Skin of body (tissue), 1 donor: ENCODE measurements at regions not wholly inside any gene's neighbourhood (a gene's known extent, or its start where the extent isn't known, plus 50 kb on each side); places are given as distances from the start of the nearest gene placed in this dataset.
"Not testable (repeated sequence)": the region's sequence is repeated elsewhere in the genome, so short reads cannot be mapped to it uniquely, and the experiment has no call there.

Source experiments
- DNase-seq: peaks from one replicate; lab custom pipeline; 2025; lab: John Stamatoyannopoulos, UW

- DNase-seq: not testable (repeated sequence)
Observed at GRCh38 chr3:193927413-193928206, 208.3 kb upstream of the HES1 start.

DNA sequence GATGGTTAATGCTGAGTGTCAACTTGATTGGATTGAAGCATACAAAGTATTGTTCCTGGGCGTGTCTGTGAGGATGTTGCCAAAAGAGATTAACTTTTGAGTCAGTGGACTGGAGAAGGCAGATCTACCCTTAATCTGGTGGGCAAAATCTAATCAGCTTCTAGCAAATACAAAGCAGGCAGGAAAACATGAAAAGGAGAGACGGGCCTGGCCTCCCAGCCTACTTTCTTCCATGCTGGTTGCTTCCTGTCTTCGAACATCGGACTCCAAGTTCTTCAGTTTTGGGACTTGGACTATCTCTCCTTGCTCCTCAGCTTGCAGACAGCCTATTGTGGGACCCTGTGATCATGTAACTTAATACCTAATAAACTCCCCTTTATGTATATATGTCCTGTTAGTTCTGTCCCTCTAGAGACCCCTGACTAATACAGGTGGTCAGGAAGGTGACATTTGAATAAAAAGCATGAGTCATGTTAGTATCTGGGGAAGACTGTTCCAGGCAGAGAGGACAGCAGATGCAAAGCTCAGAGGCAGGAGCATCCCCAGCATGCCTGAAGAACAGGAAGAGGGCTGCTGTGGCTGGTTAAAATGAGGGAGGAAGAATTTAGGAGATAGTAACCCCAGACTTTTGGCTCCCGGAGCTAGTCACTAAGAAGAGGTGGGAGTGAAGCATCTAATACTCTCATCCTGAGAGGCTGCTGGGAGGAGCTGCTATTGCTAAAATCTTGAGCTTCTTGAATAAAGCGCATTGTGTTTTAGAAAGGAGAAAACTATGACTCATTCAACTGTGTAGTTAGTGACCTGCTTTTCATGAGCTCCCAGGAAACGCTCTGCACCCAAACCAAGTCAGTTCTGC is 207.4 kb upstream of the HES1 start:
- no peak for DNase-seq

DNA sequence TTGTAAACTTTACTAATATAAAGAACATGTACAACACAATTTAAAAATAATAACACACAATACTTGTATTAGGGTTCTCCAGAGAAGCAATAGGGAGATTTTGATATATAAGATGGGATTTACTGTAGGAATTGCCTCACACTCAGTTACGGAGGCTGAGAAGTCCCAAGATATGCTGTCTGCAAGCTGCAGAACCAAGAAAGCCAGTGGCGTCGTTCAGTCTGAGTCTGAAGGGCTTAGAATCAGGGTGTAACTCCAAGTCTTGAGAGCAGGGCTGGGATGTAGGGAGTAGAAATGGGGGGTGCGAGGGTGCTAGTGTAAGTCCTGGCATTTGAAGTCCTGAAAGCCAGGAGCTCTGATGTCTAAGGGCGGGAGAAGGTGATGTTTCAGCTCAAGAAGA is 206.6 kb upstream of the HES1 start:
- no peak for DNase-seq

GRCh38 chr3:193929921-193930646 is 205.9 kb upstream of the HES1 start:
- DNase-seq: no peak

- no peak for DNase-seq
Observed at GRCh38 chr3:193932136-193932535, 203.8 kb upstream of the HES1 start.

- no peak for DNase-seq
Observed at GRCh38 chr3:193932576-193932975, 203.4 kb upstream of the HES1 start.

GRCh38 chr3:193933451-193933850 is 202.5 kb upstream of the HES1 start:
- DNase-seq: no peak

DNA sequence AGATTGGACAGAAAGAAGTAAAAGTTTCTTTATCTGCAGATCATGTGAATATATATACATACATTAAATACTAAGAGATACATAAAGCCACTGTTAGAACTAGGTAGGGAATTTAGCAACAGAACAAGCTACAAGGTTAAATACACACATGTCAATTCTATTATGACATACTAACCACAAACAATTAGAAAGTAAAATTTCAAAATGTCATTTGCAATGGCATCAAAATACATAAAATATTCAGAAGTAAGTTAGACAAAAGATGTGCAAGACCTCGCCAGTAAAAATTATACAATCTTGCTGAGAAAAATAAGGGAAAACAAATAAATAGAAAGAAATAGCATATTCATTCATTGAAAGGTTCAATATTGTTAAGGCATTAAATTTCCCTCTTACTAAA is 200.0 kb upstream of the HES1 start:
- no peak for DNase-seq

GRCh38 chr3:193938613-193939012 is 197.3 kb upstream of the HES1 start:
- no peak for DNase-seq

GRCh38 chr3:193939527-193939926 is 196.4 kb upstream of the HES1 start:
- DNase-seq: no peak

DNA sequence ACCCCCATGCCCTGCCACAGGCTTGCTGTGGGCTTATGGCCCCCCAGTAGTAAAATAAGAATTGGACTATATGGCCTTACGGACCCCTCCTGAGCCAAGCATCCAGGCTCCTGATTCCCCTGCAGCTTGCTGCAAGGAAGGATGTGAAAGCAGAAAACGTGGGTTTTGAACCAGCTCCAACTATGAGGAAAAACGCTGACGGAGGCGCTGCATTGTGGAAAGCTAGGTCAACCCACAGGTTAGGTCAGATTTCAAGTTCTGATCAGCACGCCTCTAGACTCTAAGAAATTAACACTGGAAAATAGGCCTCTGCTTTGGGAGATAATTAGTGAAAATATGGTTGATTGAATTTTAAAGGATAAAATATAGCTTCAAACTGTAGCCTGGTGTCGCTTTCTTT is 195.4 kb upstream of the HES1 start:
- no peak for DNase-seq

- DNase-seq: no peak
Observed at GRCh38 chr3:193941486-193941885, 194.5 kb upstream of the HES1 start.

DNA sequence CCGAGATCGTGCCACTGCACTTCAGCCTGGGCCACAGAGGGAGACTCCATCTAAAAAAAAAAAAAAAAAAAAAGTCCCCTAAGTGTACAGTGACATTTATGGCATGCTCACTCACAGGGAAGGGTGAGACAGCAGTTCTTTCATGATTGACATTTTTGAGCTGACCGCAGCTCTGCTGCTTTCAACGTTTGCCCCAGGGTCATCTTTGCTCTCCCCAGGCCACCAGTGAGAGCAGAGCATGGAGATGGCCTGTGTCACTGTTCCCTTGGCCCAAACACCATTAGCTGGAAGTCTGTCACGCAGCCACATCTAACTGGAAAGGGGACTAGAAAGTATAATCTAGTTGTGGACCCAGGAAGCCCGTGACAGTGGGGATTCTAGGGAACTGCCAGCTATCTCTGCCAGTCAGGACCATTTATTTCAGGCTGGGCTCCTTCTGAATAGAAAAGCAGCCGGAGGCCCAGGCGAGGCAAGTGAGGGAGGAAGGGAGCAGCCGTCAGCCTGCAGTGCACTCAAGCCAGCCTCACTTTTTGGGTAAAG is 193.4 kb upstream of the HES1 start:
- DNase-seq: no peak

GRCh38 chr3:193943200-193943599 is 192.7 kb upstream of the HES1 start:
- no peak for DNase-seq

GRCh38 chr3:193943851-193944517 is 192.0 kb upstream of the HES1 start:
- no peak for DNase-seq

DNA sequence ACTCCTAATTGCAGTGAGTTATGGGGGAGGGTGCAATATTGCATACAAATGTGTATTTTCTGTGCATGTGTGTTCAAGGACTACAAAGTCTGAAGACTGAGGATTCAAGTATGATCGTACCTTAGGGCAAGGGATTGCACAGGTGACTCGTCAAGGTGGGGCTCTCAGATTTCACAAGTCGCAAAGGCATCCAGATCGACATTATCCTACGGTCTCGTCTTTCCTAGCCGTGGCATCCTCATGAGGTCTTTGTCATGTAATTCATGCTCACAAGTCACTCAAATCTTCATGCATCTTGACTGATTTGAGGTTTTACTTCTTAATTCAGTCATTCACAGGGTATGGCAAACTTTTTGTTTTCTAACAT is 191.4 kb upstream of the HES1 start:
- DNase-seq: no peak

DNA sequence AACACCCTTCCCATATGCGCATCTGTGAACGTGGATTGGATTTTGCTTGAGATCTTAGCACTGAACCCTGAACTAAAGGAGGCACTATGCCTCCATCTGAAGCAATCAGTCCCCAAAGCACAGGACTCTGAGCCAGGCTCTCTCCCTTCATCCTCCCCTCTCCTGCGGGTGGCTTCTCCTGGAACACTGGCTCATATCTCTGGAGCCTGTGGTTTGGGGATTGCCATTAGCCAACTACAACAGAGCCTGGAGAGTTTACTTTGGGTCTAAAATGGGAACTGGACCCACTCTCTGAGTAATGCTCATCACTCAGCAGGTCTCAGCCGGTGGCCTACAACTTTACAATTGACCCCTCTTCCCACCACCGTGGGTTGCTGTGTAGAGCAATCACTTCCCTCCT is 190.8 kb upstream of the HES1 start:
- DNase-seq: no peak

DNA sequence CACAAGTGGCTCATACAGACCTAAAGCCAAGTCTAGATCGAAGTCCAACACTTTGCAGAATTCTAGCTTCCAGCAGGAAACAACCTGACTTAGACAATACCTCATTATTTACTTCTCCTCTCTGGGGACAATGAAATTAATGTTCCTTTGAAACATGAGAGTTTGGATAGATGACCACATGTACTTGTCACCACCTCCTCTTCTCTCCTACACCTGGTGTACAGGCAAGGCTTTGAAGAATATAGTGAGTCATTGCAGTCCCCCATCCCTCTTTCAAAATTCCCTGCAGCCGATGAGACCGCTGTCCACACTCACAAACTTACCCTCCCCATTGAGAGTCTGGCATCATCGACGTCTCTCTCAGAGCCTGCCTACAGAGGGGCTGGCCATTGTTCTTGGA is 189.0 kb upstream of the HES1 start:
- DNase-seq: no peak

- DNase-seq: no peak
Observed at GRCh38 chr3:193947596-193947995, 188.4 kb upstream of the HES1 start.

DNA sequence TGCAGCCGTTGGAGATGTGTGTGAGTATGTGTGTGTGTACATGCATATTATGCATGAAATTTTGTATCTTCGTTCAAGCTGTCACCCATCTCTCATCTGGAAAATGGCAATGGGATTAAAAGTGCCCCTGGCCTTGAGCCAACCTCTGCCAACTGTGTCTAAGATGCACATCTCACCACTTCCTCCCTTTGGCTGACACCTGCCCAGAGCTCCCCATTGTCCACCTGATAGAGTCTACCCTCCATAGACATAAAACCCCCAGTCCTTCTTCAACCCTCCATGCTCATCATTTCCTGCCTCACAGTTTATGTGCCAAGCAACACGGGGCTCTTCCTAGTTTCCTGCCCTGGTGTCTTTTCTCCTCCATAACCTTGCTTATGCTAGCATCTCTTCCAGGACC is 187.5 kb upstream of the HES1 start:
- DNase-seq: no peak

GRCh38 chr3:193951859-193952258 is 184.1 kb upstream of the HES1 start:
- DNase-seq: no peak
